H4 (cell line): ENCODE measurements at regions not wholly inside any gene's neighbourhood (a gene's known extent, or its start where the extent isn't known, plus 50 kb on each side); places are given as distances from the start of the nearest gene placed in this dataset.
"Not testable (repeated sequence)": the region's sequence is repeated elsewhere in the genome, so short reads cannot be mapped to it uniquely, and the experiment has no call there.

Experiments
- DNase-seq: peaks from one replicate; pipeline ENCODE4 v3.0.0-alpha.2; 2015; ENCODE audit warnings: low spot score

GRCh38 chr1:64361974-64362373 is 108.0 kb upstream of the CACHD1 start:
- no peak for DNase-seq

DNA sequence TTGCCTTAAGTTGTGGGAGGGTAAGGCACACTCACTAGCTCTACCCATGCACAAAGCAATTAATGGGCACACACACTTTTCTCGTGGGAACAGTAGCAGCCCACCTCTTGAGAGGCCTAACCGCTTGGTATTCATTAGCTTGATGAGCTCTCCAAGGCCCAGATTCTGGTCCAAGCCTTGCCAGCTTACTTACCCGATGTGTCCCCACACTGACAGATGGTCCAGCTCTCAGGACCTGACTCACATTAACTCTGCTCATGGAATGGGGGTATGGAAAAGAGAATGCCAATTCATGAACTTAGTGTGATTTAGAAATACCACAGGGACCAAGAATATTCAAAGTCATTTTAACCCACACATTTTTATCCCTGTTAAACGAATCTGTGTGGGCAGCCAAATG is 106.8 kb upstream of the CACHD1 start:
- DNase-seq: no peak

- no peak for DNase-seq
Observed at GRCh38 chr1:64363616-64364015, 106.3 kb upstream of the CACHD1 start.

DNA sequence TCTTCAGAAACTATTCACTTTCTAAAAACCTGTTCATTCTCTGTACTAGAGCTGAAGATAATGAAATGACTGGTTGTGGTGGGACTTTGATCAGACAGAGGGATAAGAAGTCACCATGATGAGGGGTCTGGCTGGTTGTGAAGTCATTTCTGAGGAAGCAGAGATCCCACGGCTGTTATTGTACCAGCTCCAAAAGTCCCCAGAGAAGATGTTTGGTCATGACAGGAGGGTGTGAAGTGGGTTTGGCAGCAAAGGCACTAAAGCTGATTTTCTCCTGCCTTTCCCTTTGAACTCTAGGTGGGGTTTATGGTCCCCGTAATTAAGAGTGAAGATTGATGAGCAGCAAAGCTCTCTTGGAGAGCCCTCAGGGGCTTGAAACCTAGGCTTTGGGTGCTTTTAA is 103.1 kb upstream of the CACHD1 start:
- no peak for DNase-seq

DNA sequence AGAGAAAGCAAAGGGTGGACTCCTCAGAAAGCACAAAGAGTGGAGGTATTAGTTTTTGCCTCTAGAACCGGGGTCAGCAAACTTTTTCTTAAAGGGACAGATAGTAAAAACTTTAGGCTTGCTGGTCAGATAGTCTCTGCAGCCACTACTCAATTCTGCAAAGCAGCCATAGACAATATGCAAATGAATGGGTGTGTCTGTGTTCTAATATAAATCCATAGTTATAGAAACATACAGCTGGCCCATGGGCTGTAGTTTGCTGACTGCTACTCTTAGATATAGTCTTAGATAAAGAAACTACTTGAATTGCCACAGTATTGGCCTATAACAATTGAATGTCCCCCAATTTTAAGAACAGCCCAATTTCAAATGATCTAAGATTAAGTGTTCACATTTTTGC is 101.6 kb upstream of the CACHD1 start:
- no peak for DNase-seq

DNA sequence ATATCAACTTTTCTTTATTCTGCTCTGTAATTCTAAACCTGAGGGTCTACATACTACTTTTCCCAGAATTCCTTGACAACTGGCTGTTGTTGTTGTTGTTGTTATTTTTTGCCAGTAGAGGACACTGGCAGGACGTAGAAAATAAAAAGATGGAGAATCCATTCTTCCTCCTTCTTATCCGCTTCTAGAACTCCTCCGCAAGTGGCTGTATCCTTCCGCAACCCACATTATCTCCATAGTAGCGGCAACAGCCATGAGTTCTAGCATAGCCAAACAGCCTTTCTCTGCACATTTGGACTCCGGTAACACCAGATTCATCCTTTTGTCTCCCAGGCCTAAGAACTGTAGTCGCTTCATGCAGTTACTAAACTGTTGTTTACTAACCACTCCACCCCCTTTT is 91.1 kb upstream of the CACHD1 start:
- DNase-seq: no peak

DNA sequence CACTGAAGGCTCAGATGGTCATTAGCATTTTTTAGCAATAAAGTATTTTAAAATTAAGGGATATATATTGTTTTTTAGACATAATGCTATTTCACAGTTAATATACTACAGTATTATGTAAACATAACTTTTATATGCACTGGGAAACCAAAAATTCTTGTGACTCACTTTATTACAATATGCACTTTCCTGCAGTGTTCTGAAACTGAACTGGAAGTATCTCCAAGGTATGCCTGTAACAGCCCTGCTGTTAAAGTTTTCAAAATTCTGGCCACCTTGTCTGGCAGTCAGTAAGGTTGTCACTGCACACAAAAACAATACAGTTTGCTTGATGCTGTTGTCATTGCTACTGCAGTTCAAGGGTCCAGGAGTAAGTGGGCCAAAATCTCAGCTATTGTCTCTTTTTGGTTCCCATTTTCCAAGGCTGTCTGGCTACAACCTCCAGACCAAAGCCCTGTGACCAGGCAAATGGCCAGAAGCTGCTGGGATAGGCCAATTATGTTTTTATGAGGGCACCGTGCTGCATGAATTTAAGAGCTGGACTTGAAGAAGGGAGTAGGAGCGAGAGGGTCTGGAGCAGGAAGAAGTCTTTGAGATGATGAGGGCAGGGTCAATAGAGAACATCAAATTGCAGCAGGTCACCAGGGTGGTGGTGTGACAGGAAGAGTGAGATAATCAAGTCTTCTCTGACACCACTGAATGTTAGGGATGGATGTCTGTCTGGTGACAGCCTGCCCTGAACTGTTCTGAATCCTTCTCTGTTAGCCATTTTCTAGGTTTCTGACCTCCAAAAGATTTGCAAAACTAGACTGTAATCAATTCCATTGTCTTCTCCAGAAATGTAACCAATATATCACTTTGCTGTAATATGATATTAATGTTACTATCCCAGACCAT is 82.3 kb upstream of the CACHD1 start:
- DNase-seq: no peak

- DNase-seq: no peak
Observed at GRCh38 chr1:64388336-64388735, 81.6 kb upstream of the CACHD1 start.

DNA sequence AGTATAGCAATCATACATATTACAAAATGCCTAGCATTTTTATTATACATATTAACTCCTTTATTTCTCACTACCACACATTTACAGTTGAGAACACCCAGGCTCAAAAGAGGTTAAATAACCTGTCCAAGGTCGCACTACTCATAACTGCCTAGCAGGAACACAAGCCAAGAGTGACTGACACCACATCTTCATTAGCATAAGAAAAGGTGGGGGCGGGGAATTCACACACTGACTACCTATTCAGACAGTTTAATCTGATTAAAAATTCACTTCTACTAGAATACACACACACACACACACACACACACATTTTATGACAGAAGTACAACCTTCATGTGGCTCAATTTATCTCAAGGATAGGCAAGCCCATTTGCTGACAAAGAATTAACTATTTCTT is 77.8 kb upstream of the CACHD1 start:
- DNase-seq: no peak

DNA sequence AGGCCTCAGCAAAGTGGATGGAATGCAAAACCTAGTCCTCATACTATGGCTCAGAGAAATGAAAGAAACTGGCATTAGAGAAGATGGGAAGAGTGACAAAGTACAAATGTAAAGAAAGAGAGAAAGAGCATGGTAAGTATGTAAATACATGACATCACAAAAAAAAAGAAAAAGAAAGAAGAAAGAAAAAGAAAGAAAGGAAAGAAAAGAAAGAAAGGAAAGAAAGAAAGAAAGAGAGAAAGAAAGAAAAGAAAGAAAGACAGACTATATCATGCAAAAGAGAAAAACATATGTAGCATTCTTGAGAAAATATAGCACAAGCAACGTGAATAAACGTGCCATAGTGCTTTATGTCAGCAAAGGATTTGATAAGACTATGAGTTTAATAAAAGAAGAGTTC is 76.1 kb upstream of the CACHD1 start:
- DNase-seq: no peak

DNA sequence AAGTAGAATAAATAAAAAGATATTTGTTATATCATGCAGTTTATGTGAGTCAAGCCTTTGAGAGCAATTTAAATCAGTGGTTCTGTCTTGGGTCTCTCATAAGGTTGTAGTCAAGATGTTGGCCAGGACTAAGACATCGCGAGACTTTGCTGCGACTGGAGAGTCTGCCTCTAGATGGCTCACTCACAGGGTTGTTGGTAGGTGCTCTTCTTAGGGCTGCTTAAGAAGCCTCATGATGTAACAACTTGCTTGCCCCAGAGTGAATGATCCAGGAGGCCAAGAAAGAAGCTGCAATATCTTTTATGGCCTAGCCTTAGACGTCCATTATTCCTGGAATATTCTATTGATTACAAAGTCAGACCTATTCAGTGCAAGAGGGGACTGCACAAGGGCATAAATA is 73.1 kb upstream of the CACHD1 start:
- DNase-seq: peak; percentile 45

- no peak for DNase-seq
Observed at GRCh38 chr1:64397541-64397940, 72.4 kb upstream of the CACHD1 start.

DNA sequence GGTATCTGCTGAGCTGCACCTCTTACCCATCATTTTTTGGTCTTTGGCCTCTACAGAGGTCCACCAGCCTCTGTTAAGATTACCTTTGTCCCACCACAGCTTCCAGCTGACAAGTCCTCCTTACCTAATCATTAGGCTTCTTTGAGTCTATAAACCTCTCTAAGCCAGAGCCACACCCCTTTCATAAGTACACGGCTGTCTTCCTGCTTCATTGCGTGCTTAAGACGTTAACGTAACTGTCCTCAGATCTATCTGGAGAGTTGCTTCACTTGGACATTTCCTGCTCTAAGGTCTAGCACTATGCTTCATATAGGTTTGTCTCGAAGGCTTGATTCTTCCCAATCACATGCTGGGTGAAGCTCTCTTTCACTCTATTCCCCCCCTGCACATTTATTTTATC is 71.0 kb upstream of the CACHD1 start:
- DNase-seq: no peak

- no peak for DNase-seq
Observed at GRCh38 chr1:64401285-64401684, 68.6 kb upstream of the CACHD1 start.

DNA sequence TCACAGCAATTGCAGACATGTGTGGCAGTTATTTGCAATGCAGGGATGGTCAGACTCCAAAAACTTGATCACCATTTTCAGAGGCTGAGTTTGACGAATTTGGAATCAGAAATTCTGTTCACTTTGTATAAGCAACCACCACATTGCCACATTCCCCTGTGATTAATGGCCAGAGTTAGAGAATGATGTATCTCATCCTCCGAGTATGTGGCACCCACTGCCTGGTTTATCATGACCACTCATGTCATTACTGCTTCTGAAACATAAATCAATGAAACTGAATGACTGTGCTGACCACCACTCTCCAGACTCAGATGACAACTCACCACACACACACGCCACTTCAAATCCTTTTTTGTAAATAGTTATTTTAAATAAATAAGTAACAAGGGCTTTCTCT is 66.6 kb upstream of the CACHD1 start:
- DNase-seq: no peak

GRCh38 chr1:64404202-64404601 is 65.7 kb upstream of the CACHD1 start:
- DNase-seq: no peak

DNA sequence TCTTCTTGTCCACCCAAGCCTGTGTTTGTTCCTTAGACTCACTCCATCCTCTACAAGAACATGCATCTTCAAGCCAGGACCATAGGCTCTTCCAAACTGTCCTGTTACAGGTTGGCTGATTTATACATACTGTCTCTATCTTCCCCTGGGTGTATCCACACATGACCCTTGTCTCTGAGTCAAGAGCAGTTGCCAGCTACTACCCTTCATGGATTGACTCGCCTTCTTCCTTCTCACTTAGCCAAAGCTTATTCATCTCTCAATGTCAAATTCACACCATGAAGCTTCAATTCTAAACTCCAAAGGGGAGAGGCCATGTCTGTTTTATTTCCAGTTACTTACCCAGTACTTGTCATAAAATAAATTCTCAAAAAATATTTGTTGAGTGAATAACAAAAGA is 64.1 kb upstream of the CACHD1 start:
- no peak for DNase-seq

- no peak for DNase-seq
Observed at GRCh38 chr1:64410217-64410616, 59.7 kb upstream of the CACHD1 start.

DNA sequence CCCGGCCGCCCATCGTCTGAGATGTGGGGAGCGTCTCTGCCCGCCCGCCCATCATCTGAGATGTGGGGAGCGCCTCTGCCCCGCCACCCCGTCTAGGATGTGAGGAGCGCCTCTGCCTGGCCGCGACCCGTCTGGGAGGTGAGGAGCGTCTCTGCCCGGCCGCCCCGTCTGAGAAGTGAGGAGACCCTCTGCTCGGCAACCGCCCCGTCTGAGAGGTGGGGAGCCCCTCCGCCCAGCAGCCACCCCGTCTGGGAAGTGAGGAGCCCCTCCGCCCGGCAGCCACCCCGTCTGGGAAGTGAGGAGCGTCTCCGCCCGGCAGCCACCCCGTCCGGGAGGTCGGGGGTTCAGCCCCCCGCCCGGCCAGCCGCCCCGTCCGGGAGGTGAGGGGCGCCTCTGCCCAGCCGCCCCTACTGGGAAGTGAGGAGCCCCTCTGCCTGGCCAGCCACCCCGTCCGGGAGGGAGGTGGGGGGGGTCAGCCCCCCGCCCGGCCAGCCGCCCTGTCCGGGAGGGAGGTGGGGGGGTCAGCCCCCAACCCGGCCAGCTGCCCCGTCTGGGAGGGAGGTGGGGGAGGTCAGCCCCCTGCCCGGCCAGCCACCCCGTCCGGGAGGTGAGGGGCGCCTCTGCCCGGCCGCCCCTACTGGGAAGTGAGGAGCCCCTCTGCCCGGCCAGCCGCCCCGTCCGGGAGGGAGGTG is 54.9 kb upstream of the CACHD1 start:
- not testable (repeated sequence) for DNase-seq

GRCh38 chr1:64417803-64418202 is 52.1 kb upstream of the CACHD1 start:
- no peak for DNase-seq
